Loucy (cell line): ENCODE measurements at regions not wholly inside any gene's neighbourhood (a gene's known extent, or its start where the extent isn't known, plus 50 kb on each side); places are given as distances from the start of the nearest gene placed in this dataset.

Source experiments
- H2AFZ ChIP-seq: fragments of 200-600 bp; sonication (generic); 2 replicates; pipeline ENCODE4 v1.6.0; 2016; ENCODE audit warnings: antibody characterized with exemption, mild to moderate bottlenecking, low read length, moderate library complexity
- H3F3A ChIP-seq: fragments of 200-600 bp; 2 replicates; pipeline ENCODE4 v1.6.0; 2016; ENCODE audit warnings: antibody characterized with exemption, low read depth, mild to moderate bottlenecking
- H3K27me3 ChIP-seq: fragments of 200-600 bp; sonication (generic); 2 replicates; pipeline ENCODE4 v1.6.1; 2014; ENCODE audit warnings: low read length, mild to moderate bottlenecking; ENCODE audit not compliant: insufficient read depth, poor library complexity, severe bottlenecking
- H3K36me3 ChIP-seq: fragments of 200-600 bp; sonication (generic); 2 replicates; pipeline ENCODE4 v1.6.1; 2016; ENCODE audit warnings: low read length; ENCODE audit not compliant: insufficient read depth
- H3K4me1 ChIP-seq: fragments of 200-600 bp; sonication (generic); 2 replicates; pipeline ENCODE4 v1.5.1; 2014; ENCODE audit warnings: low read length, mild to moderate bottlenecking; ENCODE audit not compliant: insufficient read depth, poor library complexity, severe bottlenecking
- H3K4me2 ChIP-seq: fragments of 200-600 bp; sonication (generic); 2 replicates; pipeline ENCODE4 v1.6.0; 2014; ENCODE audit warnings: antibody characterized with exemption, low read length, low read depth, mild to moderate bottlenecking; ENCODE audit not compliant: poor library complexity, severe bottlenecking
- H3K4me3 ChIP-seq: fragments of 200-600 bp; sonication (generic); 2 replicates; pipeline ENCODE4 v1.5.1; 2014; ENCODE audit warnings: low read length, mild to moderate bottlenecking, mixed read lengths; ENCODE audit not compliant: poor library complexity, severe bottlenecking
- H3K79me2 ChIP-seq: fragments of 200-600 bp; sonication (generic); 2 replicates; pipeline ENCODE4 v1.6.1; 2014; ENCODE audit warnings: low read length; ENCODE audit not compliant: insufficient read depth
- H3K9ac ChIP-seq: fragments of 200-600 bp; sonication (generic); 2 replicates; pipeline ENCODE4 v1.6.0; 2014; ENCODE audit warnings: mild to moderate bottlenecking, low read depth, low read length, moderate library complexity; ENCODE audit not compliant: poor library complexity, severe bottlenecking
- H3K9me2 ChIP-seq: fragments of 200-600 bp; sonication (generic); replicated peaks from 2 replicates; pipeline ENCODE4 v1.6.1; 2016; ENCODE audit warnings: low read depth, low read length, mixed read lengths
- H3K9me3 ChIP-seq: fragments of 200-600 bp; sonication (generic); 2 replicates; pipeline ENCODE4 v1.6.1; 2014; ENCODE audit warnings: mild to moderate bottlenecking, antibody characterized with exemption, low read length, low read depth; ENCODE audit not compliant: insufficient read depth
- H4K20me1 ChIP-seq: fragments of 200-600 bp; sonication (generic); 2 replicates; pipeline ENCODE4 v1.6.0; 2014; ENCODE audit warnings: antibody characterized with exemption, low read length, mild to moderate bottlenecking; ENCODE audit not compliant: insufficient read depth, poor library complexity, severe bottlenecking
- CTCF ChIP-seq: fragments of 200-600 bp; sonication (generic); conservative IDR thresholded peaks from 2 replicates; pipeline ENCODE4 v1.5.1; 2014; ENCODE audit warnings: mild to moderate bottlenecking, antibody characterized with exemption, low read length
- EZH2phosphoT487 ChIP-seq: fragments of 200-600 bp; IDR thresholded peaks from 2 replicates; pipeline ENCODE4 v1.6.1; 2018; ENCODE audit warnings: antibody characterized with exemption, mild to moderate bottlenecking, moderate library complexity, borderline replicate concordance

DNA sequence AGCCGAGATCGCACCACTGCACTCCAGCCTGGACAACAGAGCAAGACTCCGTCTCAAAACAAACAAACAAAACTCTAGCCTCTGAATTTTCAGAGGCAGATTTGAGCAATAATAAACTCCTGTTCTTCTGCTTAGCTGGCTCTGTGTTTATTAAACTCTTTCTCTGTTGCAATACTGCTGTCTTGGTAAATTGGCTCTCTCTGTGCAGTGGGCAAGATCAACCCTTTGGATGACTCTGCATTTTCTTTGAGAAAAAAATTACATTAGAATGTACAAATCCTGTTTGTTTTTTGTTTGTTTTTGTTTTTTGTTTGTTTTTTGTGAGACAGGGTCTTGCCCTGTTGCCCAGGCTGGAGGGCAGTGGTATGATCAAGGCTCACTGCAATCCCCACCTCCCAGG, 75.8 kb upstream of the RPH3AL start:
- Histone ChIP-seq H4K20me1 (no peaks in the 10 kb centered on the region), H3K27me3 (no peaks in the 10 kb centered on the region), H3K79me2 (no peaks in the 10 kb centered on the region), H3K36me3 (no peaks in the 10 kb centered on the region), H3K4me2 (no peak overlapping the region), H3F3A (no peaks in the 10 kb centered on the region), H3K9me3 (peaks cover 7% of the 10 kb centered on the region; the same call in 1 of the 2 replicates), H2AFZ (no peak overlapping the region), H3K9ac (no peak overlapping the region), H3K4me3 (no peak overlapping the region), H3K4me1 (peaks cover 2% of the 10 kb centered on the region), H3K9me2 (no peaks in the 10 kb centered on the region)
- no peak for TF ChIP-seq EZH2phosphoT487
- TF ChIP-seq CTCF, result no peak

DNA sequence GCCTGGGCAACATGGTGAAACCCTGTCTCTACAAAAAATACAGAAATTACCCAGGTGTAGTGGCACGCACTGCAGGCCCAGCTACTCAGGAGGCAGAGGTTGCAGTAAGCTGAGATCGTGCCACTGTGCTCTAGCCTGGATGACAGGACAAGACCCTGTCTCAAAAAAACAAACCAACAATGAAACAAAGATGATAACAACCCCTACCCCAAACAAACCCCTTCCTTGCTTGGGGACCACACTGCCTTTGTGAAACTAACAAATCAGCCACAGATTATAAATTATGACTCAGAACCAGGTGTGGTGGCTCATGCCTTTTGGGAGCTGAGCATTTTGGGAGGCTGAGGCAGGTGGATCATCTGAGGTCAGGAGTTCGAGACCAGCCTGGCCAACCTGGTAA, 75.3 kb upstream of the RPH3AL start:
- H3K9ac ChIP-seq, result no peak overlapping the region
- H3K36me3 ChIP-seq, result no peaks in the 10 kb centered on the region
- peaks cover 7% of the 10 kb centered on the region; the same call in 1 of the 2 replicates for H3K9me3 ChIP-seq
- H3K4me1 ChIP-seq, result peaks cover 8% of the 10 kb centered on the region
- no peak overlapping the region for H2AFZ ChIP-seq
- H4K20me1 ChIP-seq, result no peaks in the 10 kb centered on the region
- H3K9me2 ChIP-seq, result no peaks in the 10 kb centered on the region
- no peak overlapping the region for H3K4me2 ChIP-seq
- no peak for TF ChIP-seq EZH2phosphoT487
- no peak for TF ChIP-seq CTCF
- H3K79me2 ChIP-seq, result no peaks in the 10 kb centered on the region
- no peaks in the 10 kb centered on the region for H3F3A ChIP-seq
- no peak overlapping the region for H3K4me3 ChIP-seq
- no peaks in the 10 kb centered on the region for H3K27me3 ChIP-seq

GRCh38 chr17:427327-427726, 74.7 kb upstream of the RPH3AL start:
- Histone ChIP-seq H3K36me3 (no peaks in the 10 kb centered on the region), H3K9me3 (peaks cover 7% of the 10 kb centered on the region; the same call in 1 of the 2 replicates), H2AFZ (no peak overlapping the region), H3F3A (no peaks in the 10 kb centered on the region), H3K79me2 (no peaks in the 10 kb centered on the region), H3K4me3 (no peak overlapping the region), H3K9ac (no peak overlapping the region), H3K27me3 (no peaks in the 10 kb centered on the region), H3K4me2 (no peak overlapping the region), H4K20me1 (no peaks in the 10 kb centered on the region), H3K9me2 (no peaks in the 10 kb centered on the region), H3K4me1 (peaks cover 9% of the 10 kb centered on the region)
- TF ChIP-seq EZH2phosphoT487 (no peak), CTCF (no peak)
